ENCODE measurements at regions not wholly inside any gene's neighbourhood (a gene's known extent, or its start where the extent isn't known, plus 50 kb on each side); places are given as distances from the start of the nearest gene placed in this dataset.

- no peak for TF ChIP-seq POLR2A (IDR thresholded peaks at IDR 0.05)
- no peak for TF ChIP-seq CTCF (IDR thresholded peaks at IDR 0.05)
- TF ChIP-seq EP300 (IDR thresholded peaks at IDR 0.05), result no peak
Observed at GRCh38 chr18:49717617-49718016, 95.7 kb downstream of the ACAA2 start.

Measured in ovary (tissue), 3 donors.